ENCODE measurements at regions not wholly inside any gene's neighbourhood (a gene's known extent, or its start where the extent isn't known, plus 50 kb on each side); places are given as distances from the start of the nearest gene placed in this dataset.

DNA sequence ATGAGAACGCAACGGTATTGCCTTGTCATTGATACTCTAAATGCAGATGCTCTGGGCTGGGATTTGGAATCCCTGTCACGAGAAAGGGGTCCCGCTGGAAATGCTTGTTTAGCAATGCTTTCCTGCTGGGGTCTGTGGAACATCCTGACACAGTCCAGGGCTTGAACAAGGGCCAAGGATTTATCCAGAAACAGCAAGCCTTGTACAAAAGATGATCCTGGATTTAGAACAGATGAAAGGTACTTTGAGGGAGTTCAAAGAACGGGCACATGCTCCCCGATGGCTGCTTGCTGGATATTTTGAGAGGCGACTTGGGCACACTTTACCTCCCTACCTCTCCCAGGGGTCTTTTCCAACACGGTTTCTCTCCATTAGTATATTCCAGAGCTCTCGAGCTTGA, 108.1 kb upstream of the CELF4 start:
- TF ChIP-seq, protein P1, sequence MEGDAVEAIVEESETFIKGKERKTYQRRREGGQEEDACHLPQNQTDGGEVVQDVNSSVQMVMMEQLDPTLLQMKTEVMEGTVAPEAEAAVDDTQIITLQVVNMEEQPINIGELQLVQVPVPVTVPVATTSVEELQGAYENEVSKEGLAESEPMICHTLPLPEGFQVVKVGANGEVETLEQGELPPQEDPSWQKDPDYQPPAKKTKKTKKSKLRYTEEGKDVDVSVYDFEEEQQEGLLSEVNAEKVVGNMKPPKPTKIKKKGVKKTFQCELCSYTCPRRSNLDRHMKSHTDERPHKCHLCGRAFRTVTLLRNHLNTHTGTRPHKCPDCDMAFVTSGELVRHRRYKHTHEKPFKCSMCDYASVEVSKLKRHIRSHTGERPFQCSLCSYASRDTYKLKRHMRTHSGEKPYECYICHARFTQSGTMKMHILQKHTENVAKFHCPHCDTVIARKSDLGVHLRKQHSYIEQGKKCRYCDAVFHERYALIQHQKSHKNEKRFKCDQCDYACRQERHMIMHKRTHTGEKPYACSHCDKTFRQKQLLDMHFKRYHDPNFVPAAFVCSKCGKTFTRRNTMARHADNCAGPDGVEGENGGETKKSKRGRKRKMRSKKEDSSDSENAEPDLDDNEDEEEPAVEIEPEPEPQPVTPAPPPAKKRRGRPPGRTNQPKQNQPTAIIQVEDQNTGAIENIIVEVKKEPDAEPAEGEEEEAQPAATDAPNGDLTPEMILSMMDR (IDR thresholded peaks at IDR 0.05) = no peak
- no peak for TF ChIP-seq POLR2A (IDR thresholded peaks at IDR 0.05)
- TF ChIP-seq EP300 (IDR thresholded peaks at IDR 0.05) = no peak

All from ovary (tissue), 3 donors.